HepG2 (cell line): ENCODE measurements at regions not wholly inside any gene's neighbourhood (a gene's known extent, or its start where the extent isn't known, plus 50 kb on each side); places are given as distances from the start of the nearest gene placed in this dataset.

ENCODE experiments used
- ARID2 ChIP-seq: sonication (generic); formaldehyde crosslinking; IDR thresholded peaks from 2 replicates; pipeline ENCODE4 v1.8.1; 2022; ENCODE audit warnings: mild to moderate bottlenecking, missing genetic modification reagents, borderline replicate concordance
- CHD2 ChIP-seq: IDR thresholded peaks from 2 replicates; pipeline ENCODE4 v1.6.1; 2011; ENCODE audit warnings: low read depth, low read length, improper control_type of control experiment
- MYNN ChIP-seq: sonication (generic); formaldehyde crosslinking; IDR thresholded peaks from 2 replicates; pipeline ENCODE4 v1.4.0; 2020; ENCODE audit warnings: mild to moderate bottlenecking, low read depth, missing genetic modification reagents
- REXO4 ChIP-seq: sonication (generic); formaldehyde crosslinking; IDR thresholded peaks from 2 replicates; pipeline ENCODE4 v1.8.0; 2022; ENCODE audit warnings: missing genetic modification reagents, mild to moderate bottlenecking, borderline replicate concordance
- SNAPC5 ChIP-seq: sonication (generic); formaldehyde crosslinking; IDR thresholded peaks from 2 replicates; pipeline ENCODE4 v1.8.1; 2023; ENCODE audit warnings: mild to moderate bottlenecking, missing genetic modification reagents, borderline replicate concordance
- TF ChIP-seq, protein P1 (sequence below): sonication (generic); formaldehyde crosslinking; IDR thresholded peaks from 2 replicates; pipeline ENCODE4 v1.8.1; 2023; ENCODE audit warnings: missing genetic modification reagents, inconsistent platforms, borderline replicate concordance
- TF ChIP-seq, protein P2 (sequence below): sonication (generic); formaldehyde crosslinking; IDR thresholded peaks from 2 replicates; pipeline ENCODE4 v1.4.0; 2020; ENCODE audit warnings: low read depth, mild to moderate bottlenecking, missing genetic modification reagents
- TF ChIP-seq, protein P3 (sequence below): sonication (generic); formaldehyde crosslinking; IDR thresholded peaks from 2 replicates; pipeline ENCODE4 v1.5.0; 2020; ENCODE audit warnings: mild to moderate bottlenecking, missing genetic modification reagents, moderate library complexity

GRCh38 chr3:150261958-150262357 is 146.1 kb upstream of the TSC22D2 start:
- TF ChIP-seq, protein P1, sequence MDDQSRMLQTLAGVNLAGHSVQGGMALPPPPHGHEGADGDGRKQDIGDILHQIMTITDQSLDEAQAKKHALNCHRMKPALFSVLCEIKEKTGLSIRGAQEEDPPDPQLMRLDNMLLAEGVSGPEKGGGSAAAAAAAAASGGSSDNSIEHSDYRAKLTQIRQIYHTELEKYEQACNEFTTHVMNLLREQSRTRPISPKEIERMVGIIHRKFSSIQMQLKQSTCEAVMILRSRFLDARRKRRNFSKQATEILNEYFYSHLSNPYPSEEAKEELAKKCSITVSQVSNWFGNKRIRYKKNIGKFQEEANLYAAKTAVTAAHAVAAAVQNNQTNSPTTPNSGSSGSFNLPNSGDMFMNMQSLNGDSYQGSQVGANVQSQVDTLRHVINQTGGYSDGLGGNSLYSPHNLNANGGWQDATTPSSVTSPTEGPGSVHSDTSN (CRISPR knock-in tag) = no peak
- TF ChIP-seq MYNN (CRISPR knock-in tag) (no peak), SNAPC5 (CRISPR knock-in tag) (no peak), CHD2 (no peak), REXO4 (CRISPR knock-in tag) (no peak), ARID2 (CRISPR knock-in tag) (no peak)
- TF ChIP-seq, protein P2, sequence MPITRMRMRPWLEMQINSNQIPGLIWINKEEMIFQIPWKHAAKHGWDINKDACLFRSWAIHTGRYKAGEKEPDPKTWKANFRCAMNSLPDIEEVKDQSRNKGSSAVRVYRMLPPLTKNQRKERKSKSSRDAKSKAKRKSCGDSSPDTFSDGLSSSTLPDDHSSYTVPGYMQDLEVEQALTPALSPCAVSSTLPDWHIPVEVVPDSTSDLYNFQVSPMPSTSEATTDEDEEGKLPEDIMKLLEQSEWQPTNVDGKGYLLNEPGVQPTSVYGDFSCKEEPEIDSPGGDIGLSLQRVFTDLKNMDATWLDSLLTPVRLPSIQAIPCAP (CRISPR knock-in tag) = no peak
- TF ChIP-seq, protein P3, sequence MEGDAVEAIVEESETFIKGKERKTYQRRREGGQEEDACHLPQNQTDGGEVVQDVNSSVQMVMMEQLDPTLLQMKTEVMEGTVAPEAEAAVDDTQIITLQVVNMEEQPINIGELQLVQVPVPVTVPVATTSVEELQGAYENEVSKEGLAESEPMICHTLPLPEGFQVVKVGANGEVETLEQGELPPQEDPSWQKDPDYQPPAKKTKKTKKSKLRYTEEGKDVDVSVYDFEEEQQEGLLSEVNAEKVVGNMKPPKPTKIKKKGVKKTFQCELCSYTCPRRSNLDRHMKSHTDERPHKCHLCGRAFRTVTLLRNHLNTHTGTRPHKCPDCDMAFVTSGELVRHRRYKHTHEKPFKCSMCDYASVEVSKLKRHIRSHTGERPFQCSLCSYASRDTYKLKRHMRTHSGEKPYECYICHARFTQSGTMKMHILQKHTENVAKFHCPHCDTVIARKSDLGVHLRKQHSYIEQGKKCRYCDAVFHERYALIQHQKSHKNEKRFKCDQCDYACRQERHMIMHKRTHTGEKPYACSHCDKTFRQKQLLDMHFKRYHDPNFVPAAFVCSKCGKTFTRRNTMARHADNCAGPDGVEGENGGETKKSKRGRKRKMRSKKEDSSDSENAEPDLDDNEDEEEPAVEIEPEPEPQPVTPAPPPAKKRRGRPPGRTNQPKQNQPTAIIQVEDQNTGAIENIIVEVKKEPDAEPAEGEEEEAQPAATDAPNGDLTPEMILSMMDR (CRISPR knock-in tag) = no peak
